ENCODE measurements at regions not wholly inside any gene's neighbourhood (a gene's known extent, or its start where the extent isn't known, plus 50 kb on each side); places are given as distances from the start of the nearest gene placed in this dataset.

DNA sequence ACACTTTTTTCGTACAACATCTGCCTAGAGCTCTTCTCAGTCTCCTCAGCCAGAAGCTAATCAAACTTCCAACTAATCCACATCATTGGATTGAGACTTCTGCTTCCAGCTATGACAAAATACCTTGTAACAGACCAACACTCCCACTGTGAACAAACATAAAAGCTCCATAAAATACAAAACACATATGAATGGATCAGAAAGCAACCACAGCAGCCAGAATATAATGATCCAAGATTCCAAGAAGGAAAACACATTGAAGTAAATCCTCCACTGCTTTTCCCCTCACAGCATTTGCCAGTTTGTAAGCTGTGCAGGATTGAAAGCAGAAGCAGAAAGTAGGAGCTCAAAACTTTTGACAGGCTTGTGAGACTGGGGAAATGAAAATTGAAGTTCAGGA lies 863.2 kb downstream of the TUSC7 start:
- H3K27ac ChIP-seq (replicated peaks) = no peak overlapping the region
- TF ChIP-seq, protein P1, sequence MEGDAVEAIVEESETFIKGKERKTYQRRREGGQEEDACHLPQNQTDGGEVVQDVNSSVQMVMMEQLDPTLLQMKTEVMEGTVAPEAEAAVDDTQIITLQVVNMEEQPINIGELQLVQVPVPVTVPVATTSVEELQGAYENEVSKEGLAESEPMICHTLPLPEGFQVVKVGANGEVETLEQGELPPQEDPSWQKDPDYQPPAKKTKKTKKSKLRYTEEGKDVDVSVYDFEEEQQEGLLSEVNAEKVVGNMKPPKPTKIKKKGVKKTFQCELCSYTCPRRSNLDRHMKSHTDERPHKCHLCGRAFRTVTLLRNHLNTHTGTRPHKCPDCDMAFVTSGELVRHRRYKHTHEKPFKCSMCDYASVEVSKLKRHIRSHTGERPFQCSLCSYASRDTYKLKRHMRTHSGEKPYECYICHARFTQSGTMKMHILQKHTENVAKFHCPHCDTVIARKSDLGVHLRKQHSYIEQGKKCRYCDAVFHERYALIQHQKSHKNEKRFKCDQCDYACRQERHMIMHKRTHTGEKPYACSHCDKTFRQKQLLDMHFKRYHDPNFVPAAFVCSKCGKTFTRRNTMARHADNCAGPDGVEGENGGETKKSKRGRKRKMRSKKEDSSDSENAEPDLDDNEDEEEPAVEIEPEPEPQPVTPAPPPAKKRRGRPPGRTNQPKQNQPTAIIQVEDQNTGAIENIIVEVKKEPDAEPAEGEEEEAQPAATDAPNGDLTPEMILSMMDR (IDR thresholded peaks at IDR 0.05; ENCODE audit: borderline replicate concordance) = no peak
- DNase-seq = no peak
- no peaks in the 10 kb centered on the region for H3K27me3 ChIP-seq (ENCODE audit: low read depth)
- H3K9me3 ChIP-seq (replicated peaks) = peaks cover 9% of the 10 kb centered on the region
- no peaks in the 10 kb centered on the region for H3K36me3 ChIP-seq
- intact Hi-C loops (cut with micrococcal nuclease) = no loop called here
- H3K4me3 ChIP-seq = no peak overlapping the region
- H3K4me1 ChIP-seq = no peaks in the 10 kb centered on the region

DNA sequence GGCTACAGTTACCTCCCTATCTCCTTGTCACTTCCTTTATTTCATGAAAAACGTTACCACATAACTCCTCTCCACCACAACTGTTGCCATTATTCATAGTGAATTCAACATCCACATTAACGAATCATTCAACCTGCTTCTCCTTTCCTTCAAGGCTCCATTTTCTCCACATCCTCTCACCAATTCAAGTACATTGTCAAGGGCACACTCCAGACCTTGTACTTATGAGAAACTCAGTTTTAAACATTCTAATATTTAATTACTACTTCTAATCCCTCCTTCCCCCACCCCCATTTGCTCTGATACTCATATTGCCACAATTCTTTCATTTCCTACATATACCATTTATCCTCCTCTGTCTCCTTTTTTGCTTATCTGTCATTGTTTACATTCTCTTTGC lies 871.2 kb downstream of the TUSC7 start:
- TF ChIP-seq, protein P1 (IDR thresholded peaks at IDR 0.05; ENCODE audit: borderline replicate concordance) = no peak
- peaks cover 9% of the 10 kb centered on the region for H3K9me3 ChIP-seq (replicated peaks)
- no peak overlapping the region for H3K4me3 ChIP-seq
- H3K27me3 ChIP-seq (ENCODE audit: low read depth) = no peaks in the 10 kb centered on the region
- no peaks in the 10 kb centered on the region for H3K36me3 ChIP-seq
- no peaks in the 10 kb centered on the region for H3K4me1 ChIP-seq
- H3K27ac ChIP-seq (replicated peaks) = no peak overlapping the region
- intact Hi-C loops (cut with micrococcal nuclease) = no loop called here
- DNase-seq = no peak

DNA sequence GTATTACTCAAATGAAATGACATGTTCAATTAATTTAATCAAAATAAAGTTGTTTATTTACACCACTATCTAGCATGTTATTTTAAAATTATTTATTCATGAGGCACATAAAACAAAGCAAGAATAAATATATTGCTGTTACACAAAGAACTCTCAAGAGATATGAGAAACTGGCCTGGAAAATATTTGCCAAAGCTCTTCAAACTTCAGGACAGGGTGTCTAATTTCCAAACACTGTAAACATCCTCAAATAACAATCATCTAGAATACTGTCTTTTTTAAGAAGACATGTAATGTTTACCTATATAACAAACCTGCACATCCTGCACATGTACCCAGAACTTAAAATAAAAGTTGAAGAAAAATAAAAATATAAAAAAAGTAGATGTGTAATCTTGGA lies 876.6 kb downstream of the TUSC7 start:
- intact Hi-C loops (cut with micrococcal nuclease) = no loop called here
- TF ChIP-seq, protein P1 (IDR thresholded peaks at IDR 0.05; ENCODE audit: borderline replicate concordance) = no peak
- Histone ChIP-seq H3K4me1 (no peaks in the 10 kb centered on the region), H3K4me3 (no peak overlapping the region), H3K36me3 (no peaks in the 10 kb centered on the region), H3K27ac (replicated peaks) (no peak overlapping the region), H3K27me3 (ENCODE audit: low read depth) (no peaks in the 10 kb centered on the region), H3K9me3 (replicated peaks) (no peaks in the 10 kb centered on the region)
- DNase-seq = no peak

DNA sequence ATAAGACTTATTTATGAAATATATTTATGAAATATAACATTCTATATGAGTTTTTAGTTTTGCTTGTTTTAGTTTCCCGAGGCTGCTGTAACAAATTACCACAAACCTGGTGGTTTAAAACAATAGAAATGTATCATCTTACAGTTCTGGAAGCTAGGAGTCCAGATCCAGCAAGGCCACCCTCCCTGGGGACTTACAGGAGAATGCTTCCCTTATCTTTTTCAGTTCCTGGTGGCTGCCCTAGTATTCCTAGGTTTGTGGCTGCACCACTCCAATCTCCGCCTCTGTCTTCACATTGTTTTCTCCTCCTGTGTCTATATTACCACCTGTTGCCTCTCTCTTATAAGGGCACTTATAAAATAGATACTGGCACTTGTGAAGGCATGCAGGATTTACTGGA lies 877.8 kb downstream of the TUSC7 start:
- Histone ChIP-seq H3K4me1 (no peaks in the 10 kb centered on the region), H3K27me3 (ENCODE audit: low read depth) (no peaks in the 10 kb centered on the region), H3K9me3 (replicated peaks) (no peaks in the 10 kb centered on the region), H3K4me3 (no peak overlapping the region), H3K27ac (replicated peaks) (no peak overlapping the region), H3K36me3 (no peaks in the 10 kb centered on the region)
- intact Hi-C loops (cut with micrococcal nuclease) = no loop called here
- TF ChIP-seq, protein P1 (IDR thresholded peaks at IDR 0.05; ENCODE audit: borderline replicate concordance) = no peak
- no peak for DNase-seq

DNA sequence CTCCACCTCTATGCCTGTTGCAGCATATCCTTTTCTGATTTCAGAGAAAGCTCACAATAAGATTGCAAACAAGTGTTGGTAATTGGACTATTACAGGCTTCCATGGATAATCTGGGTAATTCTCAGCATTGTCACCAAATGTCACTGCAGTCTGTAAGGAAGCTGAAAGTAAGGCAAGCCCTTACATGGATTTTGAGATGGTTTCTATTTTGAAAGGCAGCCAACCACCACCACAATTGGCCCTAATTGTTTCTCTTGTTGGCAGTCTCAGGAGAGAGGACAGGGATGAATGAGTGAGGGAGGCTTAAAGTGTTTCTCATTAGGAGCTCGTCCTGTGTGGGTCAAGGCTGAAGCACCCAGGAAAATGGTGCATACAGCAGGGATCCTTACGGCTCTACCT lies 879.9 kb downstream of the TUSC7 start:
- Histone ChIP-seq H3K36me3 (no peaks in the 10 kb centered on the region), H3K4me3 (no peak overlapping the region), H3K4me1 (no peaks in the 10 kb centered on the region), H3K27me3 (ENCODE audit: low read depth) (no peaks in the 10 kb centered on the region), H3K27ac (replicated peaks) (no peak overlapping the region), H3K9me3 (replicated peaks) (no peaks in the 10 kb centered on the region)
- TF ChIP-seq, protein P1 (IDR thresholded peaks at IDR 0.05; ENCODE audit: borderline replicate concordance) = no peak
- DNase-seq = no peak
- intact Hi-C loops (cut with micrococcal nuclease) = no loop called here

DNA sequence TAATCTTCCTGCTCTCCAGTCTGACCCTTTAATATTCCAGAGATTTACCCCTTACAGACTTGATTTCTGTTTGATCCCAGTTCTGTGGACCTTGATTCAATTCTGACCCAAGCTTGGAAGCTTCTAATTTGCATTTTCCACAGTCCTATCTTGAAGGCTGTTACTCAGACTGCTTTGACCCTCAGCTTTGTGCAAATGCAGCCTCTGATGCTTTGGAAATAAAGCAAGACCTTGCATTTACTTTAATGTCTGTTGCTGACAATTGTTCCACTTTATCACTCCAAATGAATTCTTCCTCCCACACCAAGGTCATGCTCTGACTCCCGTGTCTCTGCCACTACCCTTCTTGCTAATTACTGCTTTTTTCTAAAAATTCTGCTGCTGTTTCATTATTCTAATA lies 886.0 kb downstream of the TUSC7 start:
- intact Hi-C loops (cut with micrococcal nuclease) = no loop called here
- Histone ChIP-seq H3K9me3 (replicated peaks) (no peaks in the 10 kb centered on the region), H3K4me3 (no peak overlapping the region), H3K36me3 (no peaks in the 10 kb centered on the region), H3K27me3 (ENCODE audit: low read depth) (no peaks in the 10 kb centered on the region), H3K27ac (replicated peaks) (no peak overlapping the region), H3K4me1 (no peaks in the 10 kb centered on the region)
- DNase-seq = no peak
- TF ChIP-seq, protein P1 (IDR thresholded peaks at IDR 0.05; ENCODE audit: borderline replicate concordance) = no peak
